Esophagus squamous epithelium (tissue), 4 donors: ENCODE measurements at regions not wholly inside any gene's neighbourhood (a gene's known extent, or its start where the extent isn't known, plus 50 kb on each side); places are given as distances from the start of the nearest gene placed in this dataset.

Source experiments
- POLR2A ChIP-seq, 4 donors: fragments of 450-650 bp; IDR thresholded peaks; one replicate each; pipeline ENCODE4 v1.6.1; 2017; ENCODE audit warnings: antibody characterized with exemption in 4 of 4, mild to moderate bottlenecking in 4 of 4, moderate library complexity in 3 of 4
- TF ChIP-seq, protein P1 (sequence below), 6 experiments: fragments of 450-650 bp in 4 of 6; fragments of 200-600 bp in 2 of 6; sonication (generic) in 2 of 6; IDR thresholded peaks; one replicate each; pipeline ENCODE4 v1.5.1; 2016 to 2019; ENCODE audit warnings: antibody characterized with exemption in 6 of 6, mild to moderate bottlenecking in 4 of 6, moderate library complexity in 4 of 6

DNA sequence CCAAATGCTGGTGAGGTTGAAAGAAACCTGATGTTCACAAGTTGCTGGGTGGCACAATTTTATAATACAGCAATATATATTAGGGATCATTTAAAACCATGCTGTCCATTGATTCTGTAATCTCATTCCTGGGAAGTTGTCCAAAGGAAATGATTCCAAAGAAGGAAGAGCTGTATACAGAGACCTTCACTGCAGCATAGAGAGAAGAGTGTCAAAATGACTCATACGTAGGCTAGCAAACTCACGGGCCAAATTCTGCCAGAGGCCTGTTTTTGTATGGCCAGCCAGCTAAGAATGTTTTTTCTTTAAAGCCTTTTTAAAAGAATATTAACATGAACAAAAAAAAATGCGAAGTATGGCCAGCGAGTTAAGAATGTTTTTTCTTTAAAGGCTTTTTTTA, 69.2 kb upstream of the MED13L start:
- TF ChIP-seq, protein P1, sequence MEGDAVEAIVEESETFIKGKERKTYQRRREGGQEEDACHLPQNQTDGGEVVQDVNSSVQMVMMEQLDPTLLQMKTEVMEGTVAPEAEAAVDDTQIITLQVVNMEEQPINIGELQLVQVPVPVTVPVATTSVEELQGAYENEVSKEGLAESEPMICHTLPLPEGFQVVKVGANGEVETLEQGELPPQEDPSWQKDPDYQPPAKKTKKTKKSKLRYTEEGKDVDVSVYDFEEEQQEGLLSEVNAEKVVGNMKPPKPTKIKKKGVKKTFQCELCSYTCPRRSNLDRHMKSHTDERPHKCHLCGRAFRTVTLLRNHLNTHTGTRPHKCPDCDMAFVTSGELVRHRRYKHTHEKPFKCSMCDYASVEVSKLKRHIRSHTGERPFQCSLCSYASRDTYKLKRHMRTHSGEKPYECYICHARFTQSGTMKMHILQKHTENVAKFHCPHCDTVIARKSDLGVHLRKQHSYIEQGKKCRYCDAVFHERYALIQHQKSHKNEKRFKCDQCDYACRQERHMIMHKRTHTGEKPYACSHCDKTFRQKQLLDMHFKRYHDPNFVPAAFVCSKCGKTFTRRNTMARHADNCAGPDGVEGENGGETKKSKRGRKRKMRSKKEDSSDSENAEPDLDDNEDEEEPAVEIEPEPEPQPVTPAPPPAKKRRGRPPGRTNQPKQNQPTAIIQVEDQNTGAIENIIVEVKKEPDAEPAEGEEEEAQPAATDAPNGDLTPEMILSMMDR (IDR thresholded peaks at IDR 0.05), result no peak
- no peak for TF ChIP-seq POLR2A (IDR thresholded peaks at IDR 0.05)
